GM12874 (cell line): ENCODE measurements at regions not wholly inside any gene's neighbourhood (a gene's known extent, or its start where the extent isn't known, plus 50 kb on each side); places are given as distances from the start of the nearest gene placed in this dataset.

Experiments
- CTCF ChIP-seq: IDR thresholded peaks from 2 replicates; pipeline ENCODE4 v1.5.1; 2011; ENCODE audit warnings: low read depth, mild to moderate bottlenecking, control low read depth, low read length, moderate library complexity; ENCODE audit not compliant: insufficient read depth

GRCh38 chr2:120978359-120979050, 242.8 kb downstream of the GLI2 start:
- TF ChIP-seq CTCF = no peak

- no peak for TF ChIP-seq CTCF
Observed at GRCh38 chr2:120979398-120979797, 243.7 kb downstream of the GLI2 start.

DNA sequence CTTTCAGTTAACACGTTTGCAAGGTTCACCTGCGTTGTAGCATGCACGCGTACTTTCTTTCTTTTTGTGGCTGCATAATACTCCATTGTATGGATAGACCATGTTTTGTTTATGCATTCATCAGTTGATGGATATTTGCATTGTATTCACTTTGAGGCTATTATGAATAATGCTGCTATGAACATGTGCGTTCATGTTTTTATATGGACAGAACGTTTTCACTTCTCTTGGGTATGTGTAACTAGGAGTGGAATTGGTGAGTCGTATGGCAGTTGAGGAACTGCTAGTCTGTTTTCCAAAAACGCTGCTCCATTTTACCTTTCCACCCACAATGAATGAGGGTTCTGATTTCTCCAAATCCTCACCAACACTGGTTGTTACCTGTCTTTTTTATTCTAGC, 244.3 kb downstream of the GLI2 start:
- TF ChIP-seq CTCF = no peak

DNA sequence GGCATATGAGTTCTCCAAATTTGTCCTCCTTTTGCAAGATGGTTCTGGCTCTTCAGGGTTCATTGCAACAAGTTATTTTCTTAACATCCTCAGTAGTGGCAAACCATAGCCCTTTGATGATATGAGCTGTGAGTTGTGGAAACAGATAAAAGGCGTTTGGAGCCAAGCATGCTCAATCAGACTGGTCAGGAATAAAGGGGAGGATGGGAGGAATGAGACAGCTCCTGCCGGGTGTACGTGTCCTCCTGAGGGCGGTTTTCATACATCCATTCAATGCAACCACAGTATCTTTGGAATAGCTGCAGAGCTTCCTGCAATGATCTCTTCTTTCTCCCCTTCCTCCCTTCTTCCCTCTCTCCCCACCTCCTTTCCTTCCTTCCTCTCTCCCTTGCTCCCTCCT, 245.8 kb downstream of the GLI2 start:
- no peak for TF ChIP-seq CTCF

GRCh38 chr2:120982598-120982997, 246.9 kb downstream of the GLI2 start:
- TF ChIP-seq CTCF = no peak

GRCh38 chr2:120983344-120983743, 247.7 kb downstream of the GLI2 start:
- TF ChIP-seq CTCF = no peak

DNA sequence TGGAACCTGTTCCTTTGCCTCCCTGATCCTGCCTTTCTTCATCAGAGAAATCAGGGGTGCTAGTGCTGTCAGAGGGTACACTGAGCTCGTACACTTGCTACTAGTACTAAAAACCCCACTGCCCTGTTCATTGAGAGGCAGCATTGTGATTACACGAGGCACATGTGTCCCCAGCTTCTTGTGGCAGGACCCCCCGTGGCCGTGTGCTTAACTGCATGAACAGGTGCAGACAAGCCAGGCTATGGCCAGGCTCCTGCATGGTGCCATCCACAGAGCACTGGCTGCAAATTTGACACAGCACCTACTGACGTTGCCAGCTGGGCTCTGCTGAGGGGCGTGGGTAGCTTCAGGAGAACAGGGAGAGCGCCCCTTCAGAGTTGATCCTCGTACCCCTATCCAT, 248.4 kb downstream of the GLI2 start:
- TF ChIP-seq CTCF = no peak
